CD8-positive, alpha-beta memory T cell (primary cell): ENCODE measurements at regions not wholly inside any gene's neighbourhood (a gene's known extent, or its start where the extent isn't known, plus 50 kb on each side); places are given as distances from the start of the nearest gene placed in this dataset.
"Not testable (repeated sequence)": the region's sequence is repeated elsewhere in the genome, so short reads cannot be mapped to it uniquely, and the experiment has no call there.

Source experiments
- CTCF ChIA-PET: fragments of 350-600 bp; sonication (Branson Sonifier 250); formaldehyde crosslinking; loops from one replicate; lab custom pipeline; 2021; ENCODE audit warnings: antibody characterized with exemption; lab: Charles Lee
- POLR2A ChIA-PET: fragments of 350-600 bp; sonication (Branson Sonifier 250); formaldehyde crosslinking; loops from one replicate; lab custom pipeline; 2021; ENCODE audit warnings: antibody characterized with exemption; lab: Charles Lee
- DNase-seq, 5 donors: peaks; one replicate each; pipeline versions ENCODE4 v3.0.0 to v3.0.0-alpha.2; 2020 to 2022; ENCODE audit warnings: mixed read lengths in 1 of 5
- H3K27ac ChIP-seq: one replicate; pipeline ENCODE4 v1.7.0; 2013; ENCODE audit warnings: low read depth, mild to moderate bottlenecking, low read length, moderate library complexity
- H3K27me3 ChIP-seq: 2 replicates; pipeline ENCODE4 v1.7.0; 2013; ENCODE audit warnings: low read length, mild to moderate bottlenecking; ENCODE audit not compliant: insufficient read depth, poor library complexity, severe bottlenecking
- H3K36me3 ChIP-seq: 2 replicates; pipeline ENCODE4 v1.7.0; 2013; ENCODE audit warnings: mild to moderate bottlenecking, low read length, moderate library complexity; ENCODE audit not compliant: insufficient read depth
- H3K4me1 ChIP-seq: 2 replicates; pipeline ENCODE4 v1.7.0; 2013; ENCODE audit warnings: mild to moderate bottlenecking, low read length, moderate library complexity; ENCODE audit not compliant: insufficient read depth
- H3K4me3 ChIP-seq: 2 replicates; pipeline ENCODE4 v1.7.0; 2013; ENCODE audit warnings: mild to moderate bottlenecking, low read length
- H3K9me3 ChIP-seq: 2 replicates; pipeline ENCODE4 v1.7.0; 2013; ENCODE audit warnings: mild to moderate bottlenecking, low read length
- H3K27ac Mint-ChIP-seq, 8 donors: one replicate each; pipeline ENCODE4 v1.8.0; 2020 to 2021; ENCODE audit warnings: mixed read lengths in 8 of 8, mild to moderate bottlenecking in 6 of 8, inconsistent platforms in 3 of 8, moderate library complexity in 3 of 8
- H3K27me3 Mint-ChIP-seq, 2 donors: one replicate each; pipeline ENCODE4 v1.8.0; 2020 to 2021; ENCODE audit warnings: mixed read lengths in 2 of 2, mild to moderate bottlenecking in 1 of 2, moderate library complexity in 1 of 2
- H3K36me3 Mint-ChIP-seq, 3 donors: one replicate each; pipeline ENCODE4 v1.8.0; 2020 to 2021; ENCODE audit warnings: mixed read lengths in 3 of 3, inconsistent platforms in 1 of 3, mild to moderate bottlenecking in 1 of 3
- H3K4me1 Mint-ChIP-seq, 3 donors: one replicate each; pipeline ENCODE4 v1.8.0; 2020 to 2021; ENCODE audit warnings: mixed read lengths in 3 of 3, inconsistent platforms in 1 of 3, mild to moderate bottlenecking in 1 of 3
- H3K4me3 Mint-ChIP-seq, 7 donors: one replicate each; pipeline ENCODE4 v1.8.0; 2020 to 2021; ENCODE audit warnings: mixed read lengths in 7 of 7, mild to moderate bottlenecking in 6 of 7, moderate library complexity in 4 of 7, inconsistent platforms in 2 of 7
- H3K9me3 Mint-ChIP-seq, 5 donors: one replicate each; pipeline ENCODE4 v1.8.0; 2020 to 2022; ENCODE audit warnings: mixed read lengths in 5 of 5, mild to moderate bottlenecking in 3 of 5, moderate library complexity in 2 of 5, inconsistent platforms in 1 of 5

- H3K4me1 Mint-ChIP-seq, H3K9me3 Mint-ChIP-seq, DNase-seq, H3K4me3 Mint-ChIP-seq, H3K27me3 ChIP-seq, H3K9me3 ChIP-seq, H3K4me3 ChIP-seq, CTCF ChIA-PET, H3K27ac Mint-ChIP-seq, H3K36me3 ChIP-seq, H3K27ac ChIP-seq, H3K4me1 ChIP-seq, POLR2A ChIA-PET, H3K36me3 Mint-ChIP-seq: not testable (repeated sequence)
- peaks cover 4 to 18% of the 10 kb centered on the region in 2 donors for H3K27me3 Mint-ChIP-seq
Measured at GRCh38 chr10:2880050-2880449, 187.3 kb upstream of the PFKP start.

GRCh38 chr10:2878818-2879217, 188.5 kb upstream of the PFKP start:
- no peak for DNase-seq
- H3K27ac Mint-ChIP-seq: no peak overlapping the region
- H3K9me3 Mint-ChIP-seq: no peaks in the 10 kb centered on the region
- no peaks in the 10 kb centered on the region for H3K36me3 ChIP-seq
- ChIA-PET POLR2A (no interaction called here), CTCF (no interaction called here)
- no peak overlapping the region for H3K4me3 Mint-ChIP-seq
- H3K4me1 ChIP-seq: no peaks in the 10 kb centered on the region
- H3K4me3 ChIP-seq: no peak overlapping the region
- no peaks in the 10 kb centered on the region for H3K9me3 ChIP-seq
- no peaks in the 10 kb centered on the region for H3K36me3 Mint-ChIP-seq
- H3K4me1 Mint-ChIP-seq: no peaks in the 10 kb centered on the region
- no peak overlapping the region for H3K27ac ChIP-seq
- peaks cover 0 to 13% of the 10 kb centered on the region in 2 donors for H3K27me3 Mint-ChIP-seq
- H3K27me3 ChIP-seq: no peaks in the 10 kb centered on the region

GRCh38 chr10:2876032-2876431, 191.3 kb upstream of the PFKP start:
- no peaks in the 10 kb centered on the region for H3K27me3 ChIP-seq
- Mint-ChIP-seq H3K36me3 (no peaks in the 10 kb centered on the region), H3K27ac (no peak overlapping the region), H3K9me3 (no peaks in the 10 kb centered on the region), H3K4me3 (no peak overlapping the region), H3K27me3 (peaks cover 0 to 5% of the 10 kb centered on the region in 2 donors), H3K4me1 (no peaks in the 10 kb centered on the region)
- no peaks in the 10 kb centered on the region for H3K36me3 ChIP-seq
- no peaks in the 10 kb centered on the region for H3K9me3 ChIP-seq
- ChIA-PET POLR2A (no interaction called here), CTCF (no interaction called here)
- no peak overlapping the region for H3K27ac ChIP-seq
- DNase-seq: no peak
- no peak overlapping the region for H3K4me3 ChIP-seq
- no peaks in the 10 kb centered on the region for H3K4me1 ChIP-seq

- no peaks in the 10 kb centered on the region for H3K27me3 ChIP-seq
- CTCF ChIA-PET: no interaction called here
- H3K36me3 ChIP-seq: no peaks in the 10 kb centered on the region
- H3K27ac ChIP-seq: no peak overlapping the region
- no peak overlapping the region for H3K27ac Mint-ChIP-seq
- no peak for DNase-seq
- H3K4me3 Mint-ChIP-seq: no peak overlapping the region
- POLR2A ChIA-PET: no interaction called here
- H3K36me3 Mint-ChIP-seq: no peaks in the 10 kb centered on the region
- H3K4me1 ChIP-seq: no peaks in the 10 kb centered on the region
- no peaks in the 10 kb centered on the region for H3K9me3 Mint-ChIP-seq
- no peaks in the 10 kb centered on the region for H3K4me1 Mint-ChIP-seq
- H3K9me3 ChIP-seq: no peaks in the 10 kb centered on the region
- H3K27me3 Mint-ChIP-seq: no peaks in the 10 kb centered on the region
- no peak overlapping the region for H3K4me3 ChIP-seq
Measured at GRCh38 chr10:2874963-2875362, 192.4 kb upstream of the PFKP start.

GRCh38 chr10:2873769-2874168, 193.6 kb upstream of the PFKP start:
- Mint-ChIP-seq H3K36me3 (no peaks in the 10 kb centered on the region), H3K4me3 (no peak overlapping the region), H3K27ac (no peak overlapping the region), H3K4me1 (no peaks in the 10 kb centered on the region), H3K9me3 (no peaks in the 10 kb centered on the region), H3K27me3 (peaks cover 0 to 1% of the 10 kb centered on the region in 2 donors)
- Histone ChIP-seq H3K4me3 (no peak overlapping the region), H3K9me3 (no peaks in the 10 kb centered on the region), H3K27ac (no peak overlapping the region), H3K27me3 (no peaks in the 10 kb centered on the region), H3K36me3 (no peaks in the 10 kb centered on the region), H3K4me1 (no peaks in the 10 kb centered on the region)
- no peak for DNase-seq
- ChIA-PET CTCF (no interaction called here), POLR2A (no interaction called here)

GRCh38 chr10:2871673-2872219, 195.6 kb upstream of the PFKP start:
- Histone ChIP-seq H3K36me3 (no peaks in the 10 kb centered on the region), H3K4me1 (no peaks in the 10 kb centered on the region), H3K27ac (no peak overlapping the region), H3K27me3 (no peaks in the 10 kb centered on the region), H3K9me3 (no peaks in the 10 kb centered on the region), H3K4me3 (no peak overlapping the region)
- no peaks in the 10 kb centered on the region for H3K4me1 Mint-ChIP-seq
- ChIA-PET CTCF (no interaction called here), POLR2A (no interaction called here)
- no peak overlapping the region for H3K4me3 Mint-ChIP-seq
- peaks cover 3 to 8% of the 10 kb centered on the region in 2 donors for H3K27me3 Mint-ChIP-seq
- DNase-seq: no peak
- peaks cover 0 to 4% (median 0%) of the 10 kb centered on the region in 5 donors for H3K9me3 Mint-ChIP-seq
- H3K27ac Mint-ChIP-seq: no peak overlapping the region
- H3K36me3 Mint-ChIP-seq: no peaks in the 10 kb centered on the region

GRCh38 chr10:2870654-2871053, 196.7 kb upstream of the PFKP start:
- no peaks in the 10 kb centered on the region for H3K4me1 Mint-ChIP-seq
- no peaks in the 10 kb centered on the region for H3K36me3 ChIP-seq
- DNase-seq: no peak
- H3K9me3 ChIP-seq: no peaks in the 10 kb centered on the region
- H3K4me3 ChIP-seq: no peak overlapping the region
- no peak overlapping the region for H3K4me3 Mint-ChIP-seq
- CTCF ChIA-PET: no interaction called here
- peaks cover 0 to 7% (median 0%) of the 10 kb centered on the region in 5 donors for H3K9me3 Mint-ChIP-seq
- no peak overlapping the region for H3K27ac ChIP-seq
- no peaks in the 10 kb centered on the region for H3K27me3 ChIP-seq
- POLR2A ChIA-PET: no interaction called here
- no peaks in the 10 kb centered on the region for H3K4me1 ChIP-seq
- no peaks in the 10 kb centered on the region for H3K36me3 Mint-ChIP-seq
- no peak overlapping the region for H3K27ac Mint-ChIP-seq
- H3K27me3 Mint-ChIP-seq: peaks cover 5 to 8% of the 10 kb centered on the region in 2 donors

GRCh38 chr10:2867788-2868299, 199.5 kb upstream of the PFKP start:
- Histone ChIP-seq H3K9me3 (no peaks in the 10 kb centered on the region), H3K4me1 (no peaks in the 10 kb centered on the region), H3K27me3 (no peaks in the 10 kb centered on the region), H3K27ac (no peak overlapping the region), H3K36me3 (no peaks in the 10 kb centered on the region), H3K4me3 (no peak overlapping the region)
- Mint-ChIP-seq H3K4me1 (no peaks in the 10 kb centered on the region), H3K4me3 (no peak overlapping the region), H3K27ac (no peak overlapping the region), H3K36me3 (no peaks in the 10 kb centered on the region), H3K27me3 (peaks cover 5 to 14% of the 10 kb centered on the region in 2 donors), H3K9me3 (peaks cover 0 to 7% (median 0%) of the 10 kb centered on the region in 5 donors)
- POLR2A ChIA-PET: no interaction called here
- CTCF ChIA-PET: no interaction called here
- DNase-seq: no peak
